ENCODE measurements at regions not wholly inside any gene's neighbourhood (a gene's known extent, or its start where the extent isn't known, plus 50 kb on each side); places are given as distances from the start of the nearest gene placed in this dataset.
A peak's percentile ranks its signal among the peaks of the same experiment; 100 is the strongest.

- FAIRE-seq (peak; percentile 16), DNase-seq (ENCODE audit: insufficient read length, low spot score) (no peak)
- TF ChIP-seq, protein P1, sequence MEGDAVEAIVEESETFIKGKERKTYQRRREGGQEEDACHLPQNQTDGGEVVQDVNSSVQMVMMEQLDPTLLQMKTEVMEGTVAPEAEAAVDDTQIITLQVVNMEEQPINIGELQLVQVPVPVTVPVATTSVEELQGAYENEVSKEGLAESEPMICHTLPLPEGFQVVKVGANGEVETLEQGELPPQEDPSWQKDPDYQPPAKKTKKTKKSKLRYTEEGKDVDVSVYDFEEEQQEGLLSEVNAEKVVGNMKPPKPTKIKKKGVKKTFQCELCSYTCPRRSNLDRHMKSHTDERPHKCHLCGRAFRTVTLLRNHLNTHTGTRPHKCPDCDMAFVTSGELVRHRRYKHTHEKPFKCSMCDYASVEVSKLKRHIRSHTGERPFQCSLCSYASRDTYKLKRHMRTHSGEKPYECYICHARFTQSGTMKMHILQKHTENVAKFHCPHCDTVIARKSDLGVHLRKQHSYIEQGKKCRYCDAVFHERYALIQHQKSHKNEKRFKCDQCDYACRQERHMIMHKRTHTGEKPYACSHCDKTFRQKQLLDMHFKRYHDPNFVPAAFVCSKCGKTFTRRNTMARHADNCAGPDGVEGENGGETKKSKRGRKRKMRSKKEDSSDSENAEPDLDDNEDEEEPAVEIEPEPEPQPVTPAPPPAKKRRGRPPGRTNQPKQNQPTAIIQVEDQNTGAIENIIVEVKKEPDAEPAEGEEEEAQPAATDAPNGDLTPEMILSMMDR (IDR thresholded peaks at IDR 0.05; ENCODE audit: insufficient read depth, missing control alignments) = no peak
Measured at GRCh38 chr9:28155067-28155466, 581.8 kb upstream of the C9orf72 start.

- DNase-seq (ENCODE audit: insufficient read length, low spot score) (no peak), FAIRE-seq (no peak)
- TF ChIP-seq, protein P1 (IDR thresholded peaks at IDR 0.05; ENCODE audit: insufficient read depth, missing control alignments) = no peak
Measured at GRCh38 chr9:28155671-28156070, 582.4 kb upstream of the C9orf72 start.

- TF ChIP-seq, protein P1 (IDR thresholded peaks at IDR 0.05; ENCODE audit: insufficient read depth, missing control alignments) = no peak
- no peak for FAIRE-seq
- no peak for DNase-seq (ENCODE audit: insufficient read length, low spot score)
Measured at GRCh38 chr9:28158451-28158850, 585.2 kb upstream of the C9orf72 start.

GRCh38 chr9:28163619-28164018, 590.3 kb upstream of the C9orf72 start:
- DNase-seq (ENCODE audit: insufficient read length, low spot score) = no peak
- TF ChIP-seq, protein P1 (IDR thresholded peaks at IDR 0.05; ENCODE audit: insufficient read depth, missing control alignments) = no peak
- FAIRE-seq = no peak

DNA sequence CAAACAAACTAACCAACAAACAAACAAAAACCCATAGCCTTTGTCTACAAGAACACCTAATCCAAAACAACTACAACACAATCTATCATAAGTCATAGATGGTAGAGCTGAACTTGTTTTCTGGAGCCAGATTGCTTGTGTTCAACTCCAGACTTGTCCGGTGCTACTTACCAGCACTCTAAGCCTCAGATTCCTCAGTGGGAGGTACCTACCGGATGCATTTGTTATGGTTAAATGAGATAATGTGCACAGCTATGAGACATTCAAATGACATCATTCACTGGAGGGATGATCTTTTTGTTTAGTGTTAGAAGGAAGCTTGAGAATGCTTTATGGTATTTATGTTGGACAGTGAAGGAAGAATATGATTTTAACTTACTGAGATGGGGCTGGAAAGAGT, 592.9 kb upstream of the C9orf72 start:
- no peak for DNase-seq (ENCODE audit: insufficient read length, low spot score)

DNA sequence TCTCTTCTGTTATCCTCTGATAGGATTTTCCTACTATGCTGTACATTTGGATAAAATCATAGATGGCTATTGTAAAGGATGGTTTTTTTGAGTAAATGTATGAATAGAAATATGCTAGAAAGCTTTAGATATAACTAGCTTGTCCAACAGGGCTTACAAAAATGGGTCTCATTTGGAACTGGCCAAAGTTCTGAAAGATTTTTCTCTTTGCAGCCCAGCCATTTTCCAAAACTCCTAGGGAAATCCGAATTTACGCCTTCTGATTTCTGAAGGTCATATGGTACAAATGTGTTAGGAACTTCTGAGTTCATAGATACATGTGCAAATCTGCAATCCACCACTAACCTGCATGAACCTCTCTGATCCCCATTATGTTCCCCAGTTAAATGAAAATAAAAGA, 603.9 kb upstream of the C9orf72 start:
- no peak for DNase-seq (ENCODE audit: insufficient read length, low spot score)
- TF ChIP-seq, protein P1 (IDR thresholded peaks at IDR 0.05; ENCODE audit: insufficient read depth, missing control alignments) = no peak
- FAIRE-seq = no peak

More for the DNA sequence above, 592.9 kb upstream of the C9orf72 start:
- no peak for FAIRE-seq
- TF ChIP-seq, protein P1 (IDR thresholded peaks at IDR 0.05; ENCODE audit: insufficient read depth, missing control alignments) = no peak

DNA sequence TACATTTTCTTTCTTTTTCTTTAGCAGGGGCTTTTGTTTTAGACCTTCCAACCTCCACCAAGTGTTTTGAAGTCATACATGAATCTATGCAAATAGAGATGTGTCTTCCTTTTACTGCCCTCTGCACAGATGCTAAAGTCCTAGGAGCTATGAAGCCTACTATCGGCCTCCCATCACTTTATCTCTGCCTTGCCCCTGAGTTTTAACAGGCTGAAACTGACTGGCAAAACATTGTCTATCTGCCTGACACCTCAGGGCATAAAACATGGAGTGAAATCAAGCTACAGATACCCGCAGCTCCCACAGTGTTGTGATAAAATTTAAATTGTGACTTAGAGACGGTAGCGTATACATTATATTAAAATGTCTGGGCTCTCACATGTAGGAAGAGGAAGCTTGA, 604.6 kb upstream of the C9orf72 start:
- TF ChIP-seq, protein P1 (IDR thresholded peaks at IDR 0.05; ENCODE audit: insufficient read depth, missing control alignments) = no peak
- DNase-seq (ENCODE audit: insufficient read length, low spot score) (no peak), FAIRE-seq (no peak)

Measured in D721Med (cell line).